Stimulated activated naive CD4-positive, alpha-beta T cell treated with Interleukin-2 at 50 U/mL for 16 hours (primary cell): ENCODE measurements at regions not wholly inside any gene's neighbourhood (a gene's known extent, or its start where the extent isn't known, plus 50 kb on each side); places are given as distances from the start of the nearest gene placed in this dataset.
"Not testable (repeated sequence)": the region's sequence is repeated elsewhere in the genome, so short reads cannot be mapped to it uniquely, and the experiment has no call there.

Experiments
- DNase-seq: peaks from one replicate; lab custom pipeline; 2025; lab: John Stamatoyannopoulos, UW

GRCh38 chr9:31243386-31243785 is 1141.1 kb upstream of the ACO1 start:
- no peak for DNase-seq

GRCh38 chr9:31248156-31248555 is 1136.3 kb upstream of the ACO1 start:
- no peak for DNase-seq

- DNase-seq, result no peak
Observed at GRCh38 chr9:31251386-31251785, 1133.1 kb upstream of the ACO1 start.

GRCh38 chr9:31253800-31254762 is 1130.4 kb upstream of the ACO1 start:
- no peak for DNase-seq

GRCh38 chr9:31255211-31255610 is 1129.2 kb upstream of the ACO1 start:
- DNase-seq, result no peak

- DNase-seq, result no peak
Observed at GRCh38 chr9:31259824-31260223, 1124.6 kb upstream of the ACO1 start.

GRCh38 chr9:31272456-31273295 is 1111.8 kb upstream of the ACO1 start:
- DNase-seq, result peak; percentile 10

- DNase-seq, result no peak
Observed at GRCh38 chr9:31275419-31275818, 1109.0 kb upstream of the ACO1 start.

- DNase-seq, result no peak
Observed at GRCh38 chr9:31290731-31291130, 1093.7 kb upstream of the ACO1 start.

- no peak for DNase-seq
Observed at GRCh38 chr9:31302620-31303418, 1081.6 kb upstream of the ACO1 start.

- no peak for DNase-seq
Observed at GRCh38 chr9:31304576-31304975, 1079.9 kb upstream of the ACO1 start.

- DNase-seq, result no peak
Observed at GRCh38 chr9:31314241-31314640, 1070.2 kb upstream of the ACO1 start.

GRCh38 chr9:31320494-31320893 is 1063.9 kb upstream of the ACO1 start:
- no peak for DNase-seq

- no peak for DNase-seq
Observed at GRCh38 chr9:31321256-31321655, 1063.2 kb upstream of the ACO1 start.

- DNase-seq, result no peak
Observed at GRCh38 chr9:31321686-31322085, 1062.8 kb upstream of the ACO1 start.

GRCh38 chr9:31323726-31324444 is 1060.6 kb upstream of the ACO1 start:
- DNase-seq, result no peak

GRCh38 chr9:31325778-31326177 is 1058.7 kb upstream of the ACO1 start:
- no peak for DNase-seq

- not testable (repeated sequence) for DNase-seq
Observed at GRCh38 chr9:31326883-31327282, 1057.6 kb upstream of the ACO1 start.

- no peak for DNase-seq
Observed at GRCh38 chr9:31334837-31335528, 1049.5 kb upstream of the ACO1 start.

- DNase-seq, result no peak
Observed at GRCh38 chr9:31335529-31336234, 1048.8 kb upstream of the ACO1 start.
